ENCODE measurements at regions not wholly inside any gene's neighbourhood (a gene's known extent, or its start where the extent isn't known, plus 50 kb on each side); places are given as distances from the start of the nearest gene placed in this dataset.

- TF ChIP-seq CTCF (IDR thresholded peaks at IDR 0.05; ENCODE audit: insufficient read depth, low read depth, low read length, missing control alignments), result peak; percentile 92
Observed at GRCh38 chr3:28667646-28668621, 319.3 kb upstream of the AZI2 start.

GRCh38 chr3:28669870-28670269 is 321.2 kb upstream of the AZI2 start:
- TF ChIP-seq CTCF (IDR thresholded peaks at IDR 0.05; ENCODE audit: insufficient read depth, low read depth, low read length, missing control alignments), result no peak
- H3K4me3 ChIP-seq (ENCODE audit: low read length), result no peak overlapping the region
- DNase-seq (ENCODE audit: low read depth), result no peak

More at GRCh38 chr3:28667646-28668621, 319.3 kb upstream of the AZI2 start:
- H3K4me3 ChIP-seq (ENCODE audit: low read length), result no peak overlapping the region
- peak; percentile 71 for DNase-seq (ENCODE audit: low read depth)

GRCh38 chr3:28672406-28672805 is 323.8 kb upstream of the AZI2 start:
- H3K4me3 ChIP-seq (ENCODE audit: low read length), result no peak overlapping the region
- TF ChIP-seq CTCF (IDR thresholded peaks at IDR 0.05; ENCODE audit: insufficient read depth, low read depth, low read length, missing control alignments), result no peak

GRCh38 chr3:28673446-28673845 is 324.8 kb upstream of the AZI2 start:
- no peak for DNase-seq (ENCODE audit: low read depth)
- TF ChIP-seq CTCF (IDR thresholded peaks at IDR 0.05; ENCODE audit: insufficient read depth, low read depth, low read length, missing control alignments), result no peak
- no peak overlapping the region for H3K4me3 ChIP-seq (ENCODE audit: low read length)

More at GRCh38 chr3:28672406-28672805, 323.8 kb upstream of the AZI2 start:
- DNase-seq (ENCODE audit: low read depth), result no peak

GRCh38 chr3:28674212-28674611 is 325.6 kb upstream of the AZI2 start:
- no peak overlapping the region for H3K4me3 ChIP-seq (ENCODE audit: low read length)
- DNase-seq (ENCODE audit: low read depth), result no peak
- TF ChIP-seq CTCF (IDR thresholded peaks at IDR 0.05; ENCODE audit: insufficient read depth, low read depth, low read length, missing control alignments), result no peak

GRCh38 chr3:28677581-28677980 is 329.0 kb upstream of the AZI2 start:
- no peak for TF ChIP-seq CTCF (IDR thresholded peaks at IDR 0.05; ENCODE audit: insufficient read depth, low read depth, low read length, missing control alignments)
- H3K4me3 ChIP-seq (ENCODE audit: low read length), result no peak overlapping the region
- peak; percentile 29 for DNase-seq (ENCODE audit: low read depth)

Data from epithelial cell of esophagus (primary cell).